Hematopoietic multipotent progenitor cell treated with erythropoietin and hydrocortisone succinate and interleukin-3 and kit ligand, for 4 days (in vitro differentiated cells): ENCODE measurements at regions not wholly inside any gene's neighbourhood (a gene's known extent, or its start where the extent isn't known, plus 50 kb on each side); places are given as distances from the start of the nearest gene placed in this dataset.

Experiments used
- DNase-seq: peaks from one replicate; pipeline ENCODE4 v3.0.0-alpha.2; 2015

GRCh38 chr7:156119771-156120170, 307.5 kb upstream of the SHH start:
- DNase-seq, result no peak

- DNase-seq, result no peak
Observed at GRCh38 chr7:156118248-156118645, 306.0 kb upstream of the SHH start.

GRCh38 chr7:156117542-156118247, 305.4 kb upstream of the SHH start:
- DNase-seq, result no peak

- no peak for DNase-seq
Observed at GRCh38 chr7:156116514-156117215, 304.4 kb upstream of the SHH start.

- no peak for DNase-seq
Observed at GRCh38 chr7:156115582-156115981, 303.3 kb upstream of the SHH start.

GRCh38 chr7:156113731-156114130, 301.5 kb upstream of the SHH start:
- DNase-seq, result no peak

GRCh38 chr7:156109988-156110387, 297.7 kb upstream of the SHH start:
- no peak for DNase-seq

- no peak for DNase-seq
Observed at GRCh38 chr7:156109076-156109475, 296.8 kb upstream of the SHH start.

- no peak for DNase-seq
Observed at GRCh38 chr7:156107957-156108356, 295.7 kb upstream of the SHH start.

GRCh38 chr7:156106107-156106426, 293.8 kb upstream of the SHH start:
- no peak for DNase-seq

GRCh38 chr7:156105337-156106106, 293.3 kb upstream of the SHH start:
- DNase-seq, result no peak

GRCh38 chr7:156104501-156105336, 292.5 kb upstream of the SHH start:
- no peak for DNase-seq

- no peak for DNase-seq
Observed at GRCh38 chr7:156102267-156102666, 290.0 kb upstream of the SHH start.

- no peak for DNase-seq
Observed at GRCh38 chr7:156101355-156101754, 289.1 kb upstream of the SHH start.

GRCh38 chr7:156100086-156100485, 287.8 kb upstream of the SHH start:
- DNase-seq, result no peak

GRCh38 chr7:156099085-156099484, 286.8 kb upstream of the SHH start:
- no peak for DNase-seq

- DNase-seq, result no peak
Observed at GRCh38 chr7:156096771-156097538, 284.7 kb upstream of the SHH start.

- DNase-seq, result no peak
Observed at GRCh38 chr7:156095908-156096539, 283.8 kb upstream of the SHH start.

- no peak for DNase-seq
Observed at GRCh38 chr7:156094350-156095146, 282.3 kb upstream of the SHH start.

GRCh38 chr7:156092307-156092706, 280.0 kb upstream of the SHH start:
- no peak for DNase-seq

GRCh38 chr7:156091519-156092080, 279.3 kb upstream of the SHH start:
- DNase-seq, result no peak
